Activated T-helper 17 cell treated with anti-CD3 and anti-CD28 coated beads, Interleukin-2, amount 50 U/mL, for 72 hours (primary cell): ENCODE measurements at regions not wholly inside any gene's neighbourhood (a gene's known extent, or its start where the extent isn't known, plus 50 kb on each side); places are given as distances from the start of the nearest gene placed in this dataset.

Source experiments
- ATAC-seq: fragments of 150-1000 bp; cut with Tn5 transposase; replicated peaks from 2 replicates; pipeline ENCODE4 v1.10.0; 2021; ENCODE audit warnings: mild to moderate bottlenecking, moderate library complexity
- H3K27ac Mint-ChIP-seq: one replicate; pipeline ENCODE4 v1.8.0; 2022; ENCODE audit warnings: mixed read lengths
- H3K27me3 Mint-ChIP-seq: one replicate; pipeline ENCODE4 v1.8.0; 2022; ENCODE audit warnings: mixed read lengths
- H3K36me3 Mint-ChIP-seq: one replicate; pipeline ENCODE4 v1.8.0; 2022; ENCODE audit warnings: low read depth, mild to moderate bottlenecking, mixed read lengths
- H3K4me1 Mint-ChIP-seq: one replicate; pipeline ENCODE4 v1.8.0; 2022; ENCODE audit warnings: mixed read lengths
- H3K4me3 Mint-ChIP-seq: one replicate; pipeline ENCODE4 v1.8.0; 2022; ENCODE audit warnings: mild to moderate bottlenecking, mixed read lengths
- H3K9me3 Mint-ChIP-seq: one replicate; pipeline ENCODE4 v1.8.0; 2022; ENCODE audit warnings: mixed read lengths

DNA sequence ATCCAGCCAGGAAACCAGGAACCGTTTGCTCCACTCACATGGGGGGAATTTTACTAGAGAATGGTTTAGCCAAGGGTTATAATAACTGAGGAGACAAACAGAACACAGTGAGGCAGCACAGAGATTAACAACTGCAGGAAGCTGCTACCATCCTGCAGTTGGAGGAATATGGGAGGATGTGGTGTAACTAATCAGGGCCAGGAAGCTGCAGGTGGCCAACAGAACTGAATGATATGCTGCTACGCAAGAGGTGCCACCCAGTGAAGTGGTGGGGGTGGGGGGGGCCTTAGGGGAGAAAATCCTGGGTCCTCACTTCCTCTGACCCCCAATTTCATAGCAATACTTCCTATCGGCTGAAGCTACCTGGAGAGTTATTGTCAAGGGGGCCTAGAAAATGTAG lies 306.4 kb upstream of the STT3B start:
- H3K4me3 Mint-ChIP-seq, result peak overlapping the region; percentile 73
- H3K27ac Mint-ChIP-seq, result peak overlapping the region; percentile 85
- H3K36me3 Mint-ChIP-seq, result no peaks in the 10 kb centered on the region
- H3K9me3 Mint-ChIP-seq, result no peaks in the 10 kb centered on the region
- peaks cover 66% of the 10 kb centered on the region for H3K4me1 Mint-ChIP-seq
- no peaks in the 10 kb centered on the region for H3K27me3 Mint-ChIP-seq
- ATAC-seq, result peak; percentile 44

DNA sequence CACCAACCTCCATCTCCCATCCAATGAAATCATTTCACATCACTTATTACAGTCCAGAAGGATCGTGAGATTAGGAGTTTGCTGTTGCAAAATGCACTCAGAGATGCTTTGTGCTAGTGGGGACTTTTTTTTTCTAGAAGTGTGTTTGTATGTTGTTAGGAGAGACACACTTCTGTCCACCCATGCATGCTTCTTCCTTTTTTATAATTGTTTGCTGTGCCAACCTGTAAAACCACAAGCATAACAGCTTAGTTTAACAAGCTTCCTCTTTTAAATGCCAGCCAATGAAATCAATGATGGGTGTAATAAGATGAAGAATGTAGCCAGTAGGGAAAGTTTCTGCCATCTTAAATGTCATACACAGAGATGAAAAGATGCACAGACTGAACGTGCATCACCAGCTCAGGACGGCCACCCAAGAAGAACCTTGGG lies 305.6 kb upstream of the STT3B start:
- Mint-ChIP-seq H3K4me1 (peaks cover 69% of the 10 kb centered on the region), H3K27me3 (no peaks in the 10 kb centered on the region), H3K27ac (peak overlapping the region; percentile 85), H3K36me3 (no peaks in the 10 kb centered on the region), H3K4me3 (peak overlapping the region; percentile 73), H3K9me3 (no peaks in the 10 kb centered on the region)
- peak; percentile 44 for ATAC-seq

DNA sequence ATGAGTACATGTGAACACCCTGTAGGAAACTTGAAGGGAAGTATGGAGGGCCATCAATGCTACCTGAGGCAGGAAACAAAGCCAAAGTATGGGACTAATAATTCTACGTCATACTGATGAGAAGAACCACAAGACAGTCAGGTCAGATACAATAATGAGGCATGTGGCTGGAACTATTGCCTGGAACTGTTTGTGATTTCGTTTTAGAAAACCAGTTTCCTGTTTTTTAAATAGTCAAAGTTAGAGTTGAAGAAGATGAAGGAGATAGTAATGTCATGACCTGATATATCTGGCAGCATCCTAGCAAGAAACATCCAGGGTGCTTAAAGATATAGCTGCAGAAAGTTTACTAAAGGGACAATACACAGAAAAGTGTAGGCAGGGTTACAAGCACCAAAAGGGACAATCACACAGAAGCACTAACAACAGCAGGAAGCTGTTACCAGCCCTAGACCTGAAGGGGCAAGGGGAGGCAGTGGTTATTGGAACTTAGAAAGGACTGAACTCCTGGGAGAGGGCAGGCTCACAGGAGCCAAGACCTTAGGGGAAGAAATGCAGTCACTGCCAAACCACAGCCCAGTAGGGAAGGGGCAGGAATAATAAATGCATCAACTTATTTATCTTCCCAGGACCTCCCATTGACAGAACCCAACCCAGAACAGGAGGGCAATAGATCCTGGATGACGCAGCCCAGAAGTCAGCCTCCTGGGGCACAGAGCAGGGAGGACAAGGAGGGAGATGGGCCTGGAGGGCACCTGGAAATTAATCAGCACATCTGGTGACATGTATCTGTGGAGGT lies 302.1 kb upstream of the STT3B start:
- peaks cover 56% of the 10 kb centered on the region for H3K4me1 Mint-ChIP-seq
- H3K27me3 Mint-ChIP-seq, result no peaks in the 10 kb centered on the region
- H3K36me3 Mint-ChIP-seq, result no peaks in the 10 kb centered on the region
- peak overlapping the region; percentile 66 for H3K27ac Mint-ChIP-seq
- H3K9me3 Mint-ChIP-seq, result no peaks in the 10 kb centered on the region
- peak; percentile 35 for ATAC-seq
- peak overlapping the region; percentile 55 for H3K4me3 Mint-ChIP-seq

DNA sequence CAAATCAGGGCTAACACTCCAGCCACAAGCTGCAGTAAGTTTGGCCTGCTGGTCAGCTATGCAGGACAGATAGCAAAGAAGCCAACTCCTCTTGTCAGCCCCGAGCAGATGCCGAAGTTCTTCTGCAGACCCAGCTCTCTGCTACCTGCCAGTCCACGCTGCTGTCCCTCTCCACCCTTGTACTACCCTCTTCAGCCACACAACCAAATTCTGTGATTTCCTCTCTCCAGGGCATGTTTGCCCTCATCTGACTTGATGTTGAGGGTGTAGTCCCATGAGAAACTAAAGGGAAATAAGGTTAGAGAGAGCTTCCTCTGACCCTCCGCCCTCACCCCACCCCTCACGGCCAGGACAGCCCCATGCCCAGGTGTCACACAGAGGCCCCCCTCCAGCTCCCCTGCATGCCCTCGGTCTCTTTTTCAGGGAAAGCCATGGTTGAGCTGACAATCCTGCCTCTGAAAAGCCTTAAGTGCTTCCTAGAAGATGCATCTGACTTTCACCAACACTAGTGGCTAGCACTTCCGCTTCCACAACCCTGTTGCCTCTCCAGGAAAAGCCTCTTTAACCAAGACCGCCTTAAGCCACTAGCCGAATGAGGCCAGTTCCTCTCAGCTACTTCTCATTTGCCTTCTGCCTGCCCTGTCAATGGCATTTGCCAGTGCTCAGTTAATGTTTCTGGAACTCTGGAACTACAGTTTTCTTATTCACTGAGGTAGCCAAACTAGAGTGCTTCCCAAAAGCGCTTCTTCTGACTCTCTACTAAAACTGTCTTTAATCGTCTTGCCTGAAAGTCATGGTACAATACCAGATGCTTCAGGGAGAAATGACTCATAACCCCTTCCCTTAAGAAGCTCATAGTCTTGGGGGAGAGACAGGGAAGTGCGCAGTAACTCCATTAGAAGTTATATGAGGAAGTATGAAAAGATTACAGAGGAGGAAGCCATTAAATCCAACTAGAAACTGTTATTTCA lies 300.4 kb upstream of the STT3B start:
- ATAC-seq, result no peak
- H3K4me3 Mint-ChIP-seq, result peak overlapping the region; percentile 44
- peak overlapping the region; percentile 2 for H3K27ac Mint-ChIP-seq
- no peaks in the 10 kb centered on the region for H3K9me3 Mint-ChIP-seq
- H3K27me3 Mint-ChIP-seq, result no peaks in the 10 kb centered on the region
- H3K4me1 Mint-ChIP-seq, result peaks cover 40% of the 10 kb centered on the region
- no peaks in the 10 kb centered on the region for H3K36me3 Mint-ChIP-seq

DNA sequence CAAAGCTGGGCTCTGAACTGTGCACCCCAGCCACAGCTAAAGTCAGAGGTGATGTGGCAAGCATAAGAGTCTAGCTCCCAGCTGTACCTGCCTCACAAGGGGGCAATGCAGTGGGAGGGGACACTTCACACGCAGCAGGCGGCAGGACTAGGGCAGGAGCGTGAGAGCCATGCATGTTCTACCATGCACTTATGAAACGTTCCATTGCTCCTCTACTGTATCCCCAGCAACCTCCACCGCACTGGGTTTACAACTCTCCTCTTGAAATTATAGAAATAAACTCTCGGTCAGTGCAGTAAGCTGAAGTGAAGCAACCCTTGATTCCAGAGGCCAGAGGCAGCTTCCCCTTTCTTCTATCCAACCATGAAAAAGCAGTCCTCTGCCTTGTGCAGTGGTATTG lies 298.6 kb upstream of the STT3B start:
- no peak overlapping the region for H3K27ac Mint-ChIP-seq
- H3K9me3 Mint-ChIP-seq, result no peaks in the 10 kb centered on the region
- H3K27me3 Mint-ChIP-seq, result no peaks in the 10 kb centered on the region
- no peaks in the 10 kb centered on the region for H3K36me3 Mint-ChIP-seq
- H3K4me3 Mint-ChIP-seq, result no peak overlapping the region
- H3K4me1 Mint-ChIP-seq, result peaks cover 36% of the 10 kb centered on the region
- no peak for ATAC-seq

DNA sequence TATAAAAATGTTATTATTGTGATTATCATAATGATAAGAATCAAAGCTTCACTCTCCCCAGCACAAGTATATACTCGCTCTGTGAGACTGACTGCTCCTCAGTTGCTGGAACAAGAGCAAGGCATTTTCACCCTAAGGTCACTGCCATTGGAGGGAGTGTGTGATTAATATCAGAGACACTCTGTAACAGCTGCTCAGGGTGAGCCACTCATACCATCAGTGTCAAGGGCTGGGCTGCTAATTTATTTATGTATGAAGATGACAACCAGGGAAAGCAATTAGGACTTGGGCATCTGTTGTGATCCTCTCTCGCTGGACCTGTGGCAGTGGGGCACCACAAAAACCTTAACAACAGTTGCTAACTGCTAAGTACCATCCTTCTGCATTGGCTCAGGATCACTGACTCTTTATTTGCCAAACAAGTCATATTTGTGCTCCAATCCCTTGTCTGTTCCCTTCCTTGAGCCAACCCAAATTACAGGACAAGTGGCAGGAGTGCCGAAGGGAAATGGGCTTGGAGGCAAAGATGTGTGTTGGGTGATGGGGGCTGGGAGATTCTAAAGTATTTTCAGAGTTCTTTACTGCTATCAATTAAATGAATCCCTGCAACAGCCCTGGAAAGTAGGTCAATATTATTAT lies 297.5 kb upstream of the STT3B start:
- ATAC-seq, result no peak
- H3K27ac Mint-ChIP-seq, result no peak overlapping the region
- H3K27me3 Mint-ChIP-seq, result no peaks in the 10 kb centered on the region
- H3K4me1 Mint-ChIP-seq, result peaks cover 28% of the 10 kb centered on the region
- no peaks in the 10 kb centered on the region for H3K36me3 Mint-ChIP-seq
- no peaks in the 10 kb centered on the region for H3K9me3 Mint-ChIP-seq
- no peak overlapping the region for H3K4me3 Mint-ChIP-seq

DNA sequence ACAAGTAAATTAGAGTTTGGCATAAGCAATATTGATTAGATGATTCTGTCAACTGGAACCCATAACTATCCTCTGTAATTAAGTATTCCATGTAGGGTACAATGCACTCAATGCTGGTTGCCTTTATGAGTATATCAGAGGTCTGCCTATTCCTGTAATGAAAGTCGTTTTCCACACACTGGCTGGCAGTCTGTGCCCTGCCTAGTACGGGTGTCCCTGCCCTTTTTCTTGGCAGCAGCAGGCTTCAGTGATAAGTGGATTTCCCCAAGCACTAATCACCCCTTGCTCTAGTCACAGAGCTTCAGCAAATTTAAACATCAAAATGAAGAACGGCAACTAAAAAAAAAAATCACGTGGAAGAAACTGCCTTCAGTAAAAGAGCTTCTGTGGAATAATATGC lies 294.8 kb upstream of the STT3B start:
- ATAC-seq, result no peak
- H3K27ac Mint-ChIP-seq, result no peak overlapping the region
- no peak overlapping the region for H3K4me3 Mint-ChIP-seq
- peaks cover 14% of the 10 kb centered on the region for H3K4me1 Mint-ChIP-seq
- no peaks in the 10 kb centered on the region for H3K9me3 Mint-ChIP-seq
- H3K36me3 Mint-ChIP-seq, result no peaks in the 10 kb centered on the region
- no peaks in the 10 kb centered on the region for H3K27me3 Mint-ChIP-seq

DNA sequence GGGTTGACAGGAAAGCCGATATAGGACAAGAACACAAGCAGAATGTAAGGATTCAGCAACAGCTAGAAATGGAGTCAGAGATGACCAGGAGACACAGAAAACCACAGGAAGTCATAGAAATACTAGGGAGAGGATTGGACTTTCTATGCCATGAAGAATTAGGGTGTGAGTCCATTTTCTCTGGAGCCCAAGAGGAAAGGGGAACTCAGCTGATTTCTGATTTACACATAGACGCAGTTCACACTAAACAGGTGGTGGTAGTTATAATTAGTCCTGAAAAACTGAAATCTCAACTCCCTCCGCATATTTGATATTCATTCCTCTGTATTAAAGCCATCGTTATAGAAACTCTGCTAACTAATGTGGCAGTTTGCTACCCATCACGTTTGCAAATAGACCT lies 292.7 kb upstream of the STT3B start:
- no peaks in the 10 kb centered on the region for H3K36me3 Mint-ChIP-seq
- no peak for ATAC-seq
- no peak overlapping the region for H3K4me3 Mint-ChIP-seq
- H3K27me3 Mint-ChIP-seq, result no peaks in the 10 kb centered on the region
- H3K9me3 Mint-ChIP-seq, result no peaks in the 10 kb centered on the region
- H3K4me1 Mint-ChIP-seq, result peaks cover 14% of the 10 kb centered on the region
- peak overlapping the region; percentile 49 for H3K27ac Mint-ChIP-seq

DNA sequence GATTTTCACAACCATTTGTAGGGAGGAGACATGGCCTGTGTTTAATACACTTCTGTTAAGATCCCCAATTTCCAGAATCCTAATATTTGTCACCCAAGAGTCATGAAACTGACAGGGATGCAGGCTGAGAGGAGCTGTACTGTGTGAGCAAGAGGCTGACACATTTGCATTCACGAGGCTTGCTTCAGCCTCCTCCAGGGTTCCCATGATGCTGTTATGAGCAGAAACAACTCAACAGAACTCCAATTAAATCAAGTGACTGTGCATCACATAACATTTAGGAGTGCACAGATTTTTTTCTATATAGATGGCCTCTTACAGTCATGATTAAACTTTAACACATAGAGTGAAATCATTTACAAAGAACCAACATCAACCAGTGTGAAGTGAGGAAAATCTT lies 292.3 kb upstream of the STT3B start:
- no peak for ATAC-seq
- Mint-ChIP-seq H3K36me3 (no peaks in the 10 kb centered on the region), H3K4me3 (no peak overlapping the region), H3K27ac (no peak overlapping the region), H3K27me3 (no peaks in the 10 kb centered on the region), H3K4me1 (peaks cover 14% of the 10 kb centered on the region), H3K9me3 (no peaks in the 10 kb centered on the region)

DNA sequence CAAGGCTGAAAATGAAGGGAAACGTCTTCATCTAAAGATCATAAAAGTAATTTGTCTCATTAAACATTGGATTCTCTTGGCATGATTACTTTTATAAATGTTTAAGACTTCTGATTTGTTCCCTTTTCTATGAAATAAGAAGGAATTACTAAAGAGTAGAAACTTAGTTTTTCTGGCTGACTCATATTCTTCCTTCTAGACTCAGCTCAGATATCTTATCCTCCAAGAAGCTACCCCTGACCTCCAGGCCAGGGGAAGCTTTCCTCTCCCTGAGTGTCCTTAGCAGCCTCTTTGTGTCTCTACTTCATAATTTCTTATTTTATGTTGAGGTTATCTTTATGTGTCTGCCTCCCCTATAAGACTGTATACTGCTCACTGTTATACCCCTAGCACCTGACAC lies 291.9 kb upstream of the STT3B start:
- peaks cover 14% of the 10 kb centered on the region for H3K4me1 Mint-ChIP-seq
- no peaks in the 10 kb centered on the region for H3K36me3 Mint-ChIP-seq
- no peak overlapping the region for H3K4me3 Mint-ChIP-seq
- ATAC-seq, result peak; percentile 49
- no peaks in the 10 kb centered on the region for H3K9me3 Mint-ChIP-seq
- no peak overlapping the region for H3K27ac Mint-ChIP-seq
- H3K27me3 Mint-ChIP-seq, result no peaks in the 10 kb centered on the region

DNA sequence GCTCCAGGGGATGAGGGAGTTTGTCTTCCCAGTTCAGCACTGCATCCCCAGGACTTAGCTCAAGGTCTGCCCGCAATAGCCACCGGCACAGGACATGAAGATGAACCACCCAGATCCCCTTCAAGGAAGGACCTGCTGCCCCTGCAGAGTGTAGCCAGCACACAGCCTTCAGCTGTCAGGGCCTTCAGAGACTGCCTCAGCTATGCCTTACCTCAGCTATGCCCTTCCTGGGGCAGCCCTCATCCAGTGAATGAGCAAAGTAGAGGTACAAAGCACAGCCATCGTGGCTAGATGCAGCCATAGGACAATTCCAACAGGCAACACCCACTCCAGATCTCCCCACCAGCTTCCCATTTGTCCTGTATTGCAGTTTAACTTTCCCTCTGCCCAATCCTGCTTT lies 291.2 kb upstream of the STT3B start:
- H3K9me3 Mint-ChIP-seq, result no peaks in the 10 kb centered on the region
- no peaks in the 10 kb centered on the region for H3K36me3 Mint-ChIP-seq
- peak; percentile 11 for ATAC-seq
- peaks cover 14% of the 10 kb centered on the region for H3K4me1 Mint-ChIP-seq
- H3K27me3 Mint-ChIP-seq, result no peaks in the 10 kb centered on the region
- H3K4me3 Mint-ChIP-seq, result peak overlapping the region; percentile 25
- peak overlapping the region; percentile 21 for H3K27ac Mint-ChIP-seq

DNA sequence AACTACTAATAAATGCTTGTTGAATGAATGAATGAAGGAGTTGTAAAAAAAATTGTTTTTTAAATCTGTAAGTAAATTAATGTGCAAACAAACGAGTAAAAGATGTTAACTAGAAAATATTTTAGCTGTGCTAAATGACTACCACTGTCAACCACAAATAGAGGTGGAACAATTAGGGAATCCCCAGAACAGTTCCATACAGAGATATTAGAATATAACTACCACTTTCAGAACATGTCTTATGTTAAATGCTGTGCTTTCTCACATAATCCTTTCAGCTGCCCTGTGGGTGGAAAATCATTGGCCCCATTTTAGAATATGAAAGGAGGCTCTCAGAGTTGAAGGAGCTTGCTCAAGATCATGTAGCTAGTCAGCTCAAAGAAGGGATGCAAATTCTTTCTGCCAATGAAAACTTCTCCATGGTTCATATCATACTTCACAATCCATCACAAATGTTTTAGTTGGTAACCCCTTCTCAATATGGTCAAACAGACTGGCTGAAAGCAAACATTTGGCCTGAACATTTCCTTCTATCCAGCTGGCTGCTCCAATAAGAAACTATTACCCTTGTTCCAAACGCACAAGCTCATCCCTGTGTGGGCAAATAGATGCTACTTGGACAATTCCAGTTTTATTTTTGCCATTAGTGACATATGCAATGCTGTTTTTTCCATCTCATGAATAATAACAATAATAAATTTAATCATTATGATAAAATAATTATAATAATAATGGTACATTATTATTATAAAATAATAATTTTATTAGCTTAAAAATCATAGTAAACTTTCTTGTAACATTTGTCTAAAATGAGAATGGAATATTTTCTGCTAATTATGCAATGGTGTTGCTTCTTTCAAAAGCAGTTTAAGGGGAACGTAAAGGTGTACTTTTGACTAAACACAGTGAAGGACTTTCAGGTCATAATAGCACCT lies 290.4 kb upstream of the STT3B start:
- Mint-ChIP-seq H3K9me3 (no peaks in the 10 kb centered on the region), H3K4me1 (peaks cover 18% of the 10 kb centered on the region), H3K36me3 (no peaks in the 10 kb centered on the region), H3K27me3 (no peaks in the 10 kb centered on the region), H3K4me3 (peak overlapping the region; percentile 25), H3K27ac (peak overlapping the region; percentile 21)
- peak; percentile 82 for ATAC-seq

DNA sequence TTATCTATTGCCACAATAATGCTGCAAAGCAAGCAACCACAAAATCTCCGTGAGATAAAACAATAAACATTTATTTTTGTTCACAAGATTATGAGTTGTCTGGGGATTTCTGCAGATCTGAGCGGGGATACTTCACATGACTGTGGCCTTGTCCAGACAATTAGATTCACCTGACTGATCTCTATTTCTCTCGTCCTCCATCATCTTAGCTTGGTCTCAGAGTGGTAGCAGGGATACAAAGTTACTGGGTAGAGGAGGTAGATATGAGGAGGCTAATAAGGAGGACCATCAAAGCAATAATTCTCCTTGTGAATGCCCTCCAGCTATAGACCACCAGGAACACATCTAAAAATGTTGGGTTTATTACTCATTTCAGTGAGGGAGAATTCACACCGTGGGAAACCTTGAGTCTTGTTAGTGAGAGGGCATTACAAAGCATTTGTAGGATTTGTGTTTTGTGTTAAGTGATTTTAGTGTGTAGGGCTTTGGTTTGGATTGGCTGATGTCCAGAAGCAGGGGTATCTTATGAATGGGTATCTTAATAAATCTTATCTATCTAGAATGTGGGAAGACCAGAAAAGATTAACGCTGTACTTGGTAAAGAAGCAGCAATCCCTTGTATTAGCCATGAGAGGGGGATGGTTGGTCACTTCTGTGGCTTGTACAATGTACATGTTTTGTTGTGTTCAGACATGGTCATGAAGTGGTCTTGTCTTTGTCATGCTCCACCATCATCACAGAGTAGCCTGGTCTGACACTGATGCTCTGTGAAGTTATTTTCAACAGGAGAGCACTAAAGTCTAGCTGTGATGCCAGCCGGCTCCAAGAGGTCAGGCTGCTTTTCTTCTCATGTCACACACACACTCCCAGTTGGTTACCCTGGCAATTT lies 287.6 kb upstream of the STT3B start:
- no peak for ATAC-seq
- Mint-ChIP-seq H3K27me3 (no peaks in the 10 kb centered on the region), H3K9me3 (no peaks in the 10 kb centered on the region), H3K4me1 (peaks cover 30% of the 10 kb centered on the region), H3K4me3 (no peak overlapping the region), H3K27ac (no peak overlapping the region), H3K36me3 (no peaks in the 10 kb centered on the region)
